ENCODE measurements at regions not wholly inside any gene's neighbourhood (a gene's known extent, or its start where the extent isn't known, plus 50 kb on each side); places are given as distances from the start of the nearest gene placed in this dataset.

DNA sequence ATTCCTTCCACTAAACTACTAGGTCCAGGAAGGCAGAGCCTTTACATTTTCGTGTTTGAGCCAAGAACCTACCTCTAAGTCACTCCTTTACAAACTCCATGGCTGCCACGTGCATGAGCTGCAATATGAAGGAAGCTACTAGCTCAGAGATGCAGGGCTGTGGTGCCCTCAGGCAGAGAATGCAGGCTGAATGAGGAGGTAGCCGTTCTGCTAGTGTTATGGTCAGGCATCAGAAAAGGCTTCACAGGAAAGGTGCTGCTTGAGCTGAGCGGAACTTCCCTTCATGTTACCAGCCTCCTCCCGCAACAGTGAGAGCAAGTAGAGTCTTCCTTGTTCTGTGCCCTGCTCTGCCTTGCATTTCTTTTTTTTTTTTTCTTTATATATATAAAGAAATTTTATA, 148.3 kb upstream of the PACRGL start:
- no peak overlapping the region for H3K9ac ChIP-seq (ENCODE audit: low read depth, low read length)
- H3K79me2 ChIP-seq (ENCODE audit: insufficient read depth, low read length) = no peaks in the 10 kb centered on the region
- no peaks in the 10 kb centered on the region for H3K27me3 ChIP-seq (ENCODE audit: insufficient read depth, low read length, poor library complexity)
- H3K36me3 ChIP-seq (ENCODE audit: insufficient read depth, low read length) = no peaks in the 10 kb centered on the region
- no peaks in the 10 kb centered on the region for H3K4me1 ChIP-seq (ENCODE audit: insufficient read depth, low read length)
- ATAC-seq (ENCODE audit: insufficient read depth, low read depth) = no peak
- H3K4me2 ChIP-seq (ENCODE audit: insufficient read depth, low read length) = no peak overlapping the region
- no peaks in the 10 kb centered on the region for H3K9me3 ChIP-seq (ENCODE audit: insufficient read depth, low read length, severe bottlenecking)
- H3K27ac ChIP-seq (ENCODE audit: low read length) = no peak overlapping the region
- H4K20me1 ChIP-seq (ENCODE audit: insufficient read depth, low read length) = no peaks in the 10 kb centered on the region
- no peak overlapping the region for H3K4me3 ChIP-seq (ENCODE audit: low read depth in 1 of 2, low read length in 2 of 2)
- TF ChIP-seq, protein P1, sequence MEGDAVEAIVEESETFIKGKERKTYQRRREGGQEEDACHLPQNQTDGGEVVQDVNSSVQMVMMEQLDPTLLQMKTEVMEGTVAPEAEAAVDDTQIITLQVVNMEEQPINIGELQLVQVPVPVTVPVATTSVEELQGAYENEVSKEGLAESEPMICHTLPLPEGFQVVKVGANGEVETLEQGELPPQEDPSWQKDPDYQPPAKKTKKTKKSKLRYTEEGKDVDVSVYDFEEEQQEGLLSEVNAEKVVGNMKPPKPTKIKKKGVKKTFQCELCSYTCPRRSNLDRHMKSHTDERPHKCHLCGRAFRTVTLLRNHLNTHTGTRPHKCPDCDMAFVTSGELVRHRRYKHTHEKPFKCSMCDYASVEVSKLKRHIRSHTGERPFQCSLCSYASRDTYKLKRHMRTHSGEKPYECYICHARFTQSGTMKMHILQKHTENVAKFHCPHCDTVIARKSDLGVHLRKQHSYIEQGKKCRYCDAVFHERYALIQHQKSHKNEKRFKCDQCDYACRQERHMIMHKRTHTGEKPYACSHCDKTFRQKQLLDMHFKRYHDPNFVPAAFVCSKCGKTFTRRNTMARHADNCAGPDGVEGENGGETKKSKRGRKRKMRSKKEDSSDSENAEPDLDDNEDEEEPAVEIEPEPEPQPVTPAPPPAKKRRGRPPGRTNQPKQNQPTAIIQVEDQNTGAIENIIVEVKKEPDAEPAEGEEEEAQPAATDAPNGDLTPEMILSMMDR (IDR thresholded peaks at IDR 0.05; ENCODE audit: borderline replicate concordance, extremely low read depth, low read length, poor library complexity, severe bottlenecking) = no peak
- no peak for TF ChIP-seq EZH2 (IDR thresholded peaks at IDR 0.05; ENCODE audit: borderline replicate concordance, low read depth, low read length, severe bottlenecking)
- no peak for DNase-seq
- no peak overlapping the region for H2AFZ ChIP-seq (ENCODE audit: low read depth, low read length)

DNA sequence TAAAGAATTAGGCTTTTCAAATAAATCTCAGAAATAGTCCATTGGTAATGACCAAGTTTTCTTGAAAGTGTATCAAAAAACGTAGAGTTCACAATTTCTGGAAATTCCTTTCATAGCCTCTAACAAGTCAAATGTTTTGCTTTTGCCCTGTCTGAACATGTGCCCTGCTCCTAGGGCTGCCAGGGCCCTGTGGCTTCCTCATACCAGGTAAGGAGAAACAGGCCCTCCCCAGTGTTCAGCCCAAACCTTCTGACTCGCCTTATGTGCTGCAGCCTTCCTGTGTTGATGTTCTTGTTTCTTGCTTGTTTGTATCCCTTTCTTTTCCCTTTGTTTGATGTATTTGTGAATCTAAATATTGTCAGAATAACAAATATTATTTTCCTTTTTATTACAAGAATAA, 146.1 kb upstream of the PACRGL start:
- Histone ChIP-seq H4K20me1 (ENCODE audit: insufficient read depth, low read length) (no peaks in the 10 kb centered on the region), H3K79me2 (ENCODE audit: insufficient read depth, low read length) (no peaks in the 10 kb centered on the region), H3K27me3 (ENCODE audit: insufficient read depth, low read length, poor library complexity) (no peaks in the 10 kb centered on the region), H3K4me2 (ENCODE audit: insufficient read depth, low read length) (no peak overlapping the region), H3K9ac (ENCODE audit: low read depth, low read length) (no peak overlapping the region), H3K4me3 (ENCODE audit: low read depth in 1 of 2, low read length in 2 of 2) (no peak overlapping the region), H2AFZ (ENCODE audit: low read depth, low read length) (no peak overlapping the region), H3K36me3 (ENCODE audit: insufficient read depth, low read length) (no peaks in the 10 kb centered on the region), H3K9me3 (ENCODE audit: insufficient read depth, low read length, severe bottlenecking) (no peaks in the 10 kb centered on the region), H3K4me1 (ENCODE audit: insufficient read depth, low read length) (no peaks in the 10 kb centered on the region), H3K27ac (ENCODE audit: low read length) (no peak overlapping the region)
- TF ChIP-seq EZH2 (IDR thresholded peaks at IDR 0.05; ENCODE audit: borderline replicate concordance, low read depth, low read length, severe bottlenecking) = no peak
- TF ChIP-seq, protein P1 (IDR thresholded peaks at IDR 0.05; ENCODE audit: borderline replicate concordance, extremely low read depth, low read length, poor library complexity, severe bottlenecking) = no peak
- no peak for DNase-seq
- no peak for ATAC-seq (ENCODE audit: insufficient read depth, low read depth)

DNA sequence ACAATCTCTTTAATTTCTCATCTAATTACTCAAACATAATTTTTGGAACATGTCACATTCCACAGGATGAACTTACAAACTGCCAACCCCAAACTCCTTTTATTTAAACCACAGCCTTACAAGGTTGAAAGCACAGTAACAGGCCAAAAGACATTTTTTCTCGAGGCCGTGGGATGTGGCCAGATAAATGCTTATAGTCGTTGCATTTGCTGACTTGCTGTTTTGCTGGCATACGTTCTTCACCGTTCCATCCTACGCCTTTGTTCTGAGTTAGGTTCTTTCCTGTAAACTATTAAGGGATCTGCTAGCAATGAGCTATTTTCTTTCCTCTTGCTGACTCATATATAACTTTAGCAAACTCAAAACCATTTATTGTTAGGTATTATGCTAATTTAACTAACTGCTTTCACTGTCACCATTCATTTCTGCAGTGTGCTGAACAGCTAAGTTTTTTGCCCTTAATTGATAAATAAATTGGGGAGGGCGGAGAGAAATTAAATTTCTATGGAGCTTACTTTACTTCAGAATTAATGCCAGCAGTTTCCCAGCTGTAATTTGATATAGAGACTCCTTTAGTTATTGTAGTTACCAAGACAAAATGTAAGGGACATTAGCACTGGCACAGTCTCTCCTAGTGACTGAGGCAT, 135.1 kb upstream of the PACRGL start:
- no peak overlapping the region for H3K27ac ChIP-seq (ENCODE audit: low read length)

More for the DNA sequence above, 135.1 kb upstream of the PACRGL start:
- Histone ChIP-seq H2AFZ (ENCODE audit: low read depth, low read length) (no peak overlapping the region), H3K79me2 (ENCODE audit: insufficient read depth, low read length) (no peaks in the 10 kb centered on the region), H3K4me1 (ENCODE audit: insufficient read depth, low read length) (no peaks in the 10 kb centered on the region), H3K4me3 (ENCODE audit: low read depth in 1 of 2, low read length in 2 of 2) (no peak overlapping the region), H3K27me3 (ENCODE audit: insufficient read depth, low read length, poor library complexity) (no peaks in the 10 kb centered on the region), H3K4me2 (ENCODE audit: insufficient read depth, low read length) (no peak overlapping the region), H4K20me1 (ENCODE audit: insufficient read depth, low read length) (no peaks in the 10 kb centered on the region), H3K9ac (ENCODE audit: low read depth, low read length) (no peak overlapping the region), H3K36me3 (ENCODE audit: insufficient read depth, low read length) (no peaks in the 10 kb centered on the region), H3K9me3 (ENCODE audit: insufficient read depth, low read length, severe bottlenecking) (no peaks in the 10 kb centered on the region)
- TF ChIP-seq EZH2 (IDR thresholded peaks at IDR 0.05; ENCODE audit: borderline replicate concordance, low read depth, low read length, severe bottlenecking) = no peak
- TF ChIP-seq, protein P1 (IDR thresholded peaks at IDR 0.05; ENCODE audit: borderline replicate concordance, extremely low read depth, low read length, poor library complexity, severe bottlenecking) = no peak
- ATAC-seq (ENCODE audit: insufficient read depth, low read depth) = no peak
- no peak for DNase-seq

Measured in DND-41 (cell line).